K562 (cell line): ENCODE measurements at regions not wholly inside any gene's neighbourhood (a gene's known extent, or its start where the extent isn't known, plus 50 kb on each side); places are given as distances from the start of the nearest gene placed in this dataset.

ENCODE experiments used
- ATAC-seq: fragments of 200-7000 bp; cut with Tn5 transposase; 3 replicates; pipeline ENCODE4 v1.9.1; 2020; ENCODE audit warnings: moderate library complexity
- BruUV-seq: library from RNA; stranded (reverse); fragments of 400-500 nt; replicated peaks from 2 replicates; lab custom pipeline; 2021; lab: Mats Ljungman, UMichigan
- CTCF ChIA-PET: fragments of 300-600 bp; formaldehyde crosslinking; extraction: SDS; loops from one replicate; lab custom pipeline; 2021; ENCODE audit warnings: low intra/inter-chr PET ratio; lab: Yijun Ruan, JAX
- POLR2A ChIA-PET: fragments of 300-600, 350-650 bp; sonication (Branson Sonifier 250); formaldehyde crosslinking; extraction: SDS; loops from one replicate; lab custom pipeline; 2021; ENCODE audit warnings: antibody characterized with exemption, inconsistent platforms; lab: Yijun Ruan, JAX
- DNase-seq, 4 experiments: peaks; one replicate each; pipeline versions ENCODE4 v3.0.0 to v3.0.0-alpha.2; 2011 to 2018; ENCODE audit warnings: low spot score in 3 of 4, mixed read lengths in 3 of 4; ENCODE audit errors: extremely low read depth in 1 of 4
- FAIRE-seq: peaks from 2 replicates; lab custom pipeline; 2011; peaks lifted over from hg19 to GRCh38; lab: Jason Lieb, UNC
- H2AFZ ChIP-seq: 2 replicates; pipeline ENCODE4 v1.6.0; 2011; ENCODE audit warnings: low read depth, low read length, control low read depth, inconsistent platforms
- H3K27ac ChIP-seq: fragments of 200-600 bp; 3 replicates; pipeline ENCODE4 v1.8.0; 2011; ENCODE audit warnings: low read depth, mild to moderate bottlenecking, control low read depth, inconsistent platforms, low read length, moderate library complexity, mixed read lengths; ENCODE audit errors: extremely low read depth
- H3K27me3 ChIP-seq, 2 experiments: fragments of 300-600 bp in 1 of 2; 2 replicates in 1 of 2; 3 replicates in 1 of 2; pipeline versions ENCODE4 v1.6.0 to v1.8.0; 2011; ENCODE audit warnings: inconsistent platforms in 2 of 2, low read length in 2 of 2, mild to moderate bottlenecking in 1 of 2, mixed read lengths in 1 of 2, moderate library complexity in 1 of 2; ENCODE audit not compliant: control insufficient read depth in 2 of 2, insufficient read depth in 2 of 2
- H3K36me3 ChIP-seq: fragments of 300-600 bp; 3 replicates; pipeline ENCODE4 v1.8.0; 2011; ENCODE audit warnings: mild to moderate bottlenecking, low read length, inconsistent platforms; ENCODE audit not compliant: control insufficient read depth, insufficient read depth
- H3K4me1 ChIP-seq, 2 experiments: fragments of 200-600 bp in 1 of 2; replicated peaks in 1 of 2; 2 replicates in 1 of 2; 3 replicates in 1 of 2; pipeline versions ENCODE4 v1.5.1 to v1.8.0; 2011; ENCODE audit warnings: inconsistent platforms in 2 of 2, low read length in 2 of 2, mild to moderate bottlenecking in 1 of 2, mixed read lengths in 1 of 2, moderate library complexity in 1 of 2; ENCODE audit not compliant: control insufficient read depth in 2 of 2, insufficient read depth in 2 of 2
- H3K4me2 ChIP-seq: 2 replicates; pipeline ENCODE4 v1.6.1; 2011; ENCODE audit warnings: low read length, control low read depth, inconsistent platforms, mixed read lengths; ENCODE audit not compliant: insufficient read depth
- H3K4me3 ChIP-seq: fragments of 200-600 bp; sonication (generic), shearing (Covaris generic); 2 replicates; pipeline ENCODE4 v1.5.1; 2016; ENCODE audit warnings: control low read depth, inconsistent platforms
- H3K79me2 ChIP-seq: fragments of 200-600 bp; 3 replicates; pipeline ENCODE4 v1.8.0; 2011; ENCODE audit warnings: low read length, inconsistent platforms; ENCODE audit not compliant: control insufficient read depth, insufficient read depth
- H3K9ac ChIP-seq, 2 experiments: 2 replicates each; pipeline versions ENCODE4 v1.6.0 to v1.6.1; 2011; ENCODE audit warnings: low read depth in 2 of 2, low read length in 2 of 2, control low read depth in 1 of 2, inconsistent platforms in 1 of 2, mild to moderate bottlenecking in 1 of 2, mixed read lengths in 1 of 2; ENCODE audit not compliant: insufficient read depth in 1 of 2
- H3K9me1 ChIP-seq: one replicate; pipeline ENCODE4 v1.6.0; 2011; ENCODE audit warnings: inconsistent platforms, mild to moderate bottlenecking, low read length, moderate library complexity; ENCODE audit not compliant: control insufficient read depth, insufficient read depth
- H3K9me3 ChIP-seq: replicated peaks from 2 replicates; pipeline ENCODE4 v1.5.1; 2011; ENCODE audit warnings: low read depth, low read length, inconsistent platforms; ENCODE audit not compliant: control insufficient read depth, insufficient read depth
- H4K20me1 ChIP-seq: replicated peaks from 2 replicates; pipeline ENCODE4 v1.6.1; 2011; ENCODE audit warnings: low read length, inconsistent platforms, mixed read lengths; ENCODE audit not compliant: control insufficient read depth, insufficient read depth
- CC2D1A ChIP-seq: fragments of 450-650 bp; IDR thresholded peaks from 2 replicates; pipeline ENCODE4 v1.6.1; 2017; ENCODE audit warnings: mild to moderate bottlenecking
- ESRRA ChIP-seq: fragments of 450-650 bp; IDR thresholded peaks from 2 replicates; pipeline ENCODE4 v1.6.1; 2014; ENCODE audit warnings: low read depth, mild to moderate bottlenecking, moderate library complexity, borderline replicate concordance
- GABPB2 ChIP-seq: fragments of 250-450 bp; sonication (Bioruptor Pico); conservative IDR thresholded peaks from 2 replicates; pipeline ENCODE4 v1.5.1; 2021; ENCODE audit warnings: mild to moderate bottlenecking
- MIER1 ChIP-seq: fragments of 450-650 bp; IDR thresholded peaks from 2 replicates; pipeline ENCODE4 v1.6.1; 2016; ENCODE audit warnings: antibody characterized with exemption, mild to moderate bottlenecking, low read depth
- MITF ChIP-seq: IDR thresholded peaks from 2 replicates; pipeline ENCODE4 v1.6.1; 2014; ENCODE audit warnings: antibody characterized with exemption
- NONO ChIP-seq, 2 experiments: fragments of 200-400 bp in 1 of 2; fragments of 450-650 bp in 1 of 2; formaldehyde crosslinking in 1 of 2; IDR thresholded peaks; 2 replicates each; pipeline ENCODE4 v1.6.1; 2017; ENCODE audit warnings: low read depth in 2 of 2, mild to moderate bottlenecking in 2 of 2, moderate library complexity in 2 of 2, low read length in 1 of 2
- POLR3G ChIP-seq: IDR thresholded peaks from 2 replicates; pipeline ENCODE4 v1.6.1; 2011; ENCODE audit not compliant: insufficient read length, insufficient replicate concordance; ENCODE audit errors: extremely low read depth
- PTRF ChIP-seq: fragments of 450-650 bp; IDR thresholded peaks from 2 replicates; pipeline ENCODE4 v1.6.1; 2016; ENCODE audit warnings: mild to moderate bottlenecking, missing genetic modification characterization, missing compliant biosample characterization
- TCFL5 ChIP-seq: fragments of 250-450 bp; sonication (Bioruptor Pico); conservative IDR thresholded peaks from 2 replicates; pipeline ENCODE4 v1.6.1; 2021; ENCODE audit warnings: mild to moderate bottlenecking, moderate library complexity, matching md5 sums
- ZNF12 ChIP-seq: sonication (generic); formaldehyde crosslinking; IDR thresholded peaks from 2 replicates; pipeline ENCODE4 v1.4.0; 2020; ENCODE audit warnings: mild to moderate bottlenecking, missing genetic modification reagents
- WGBS: fragments of 100-300 bp; shearing (Covaris generic); methylation state at CpG from one replicate; pipeline ENCODE4 v1.1.6; 2016; ENCODE audit warnings: low coverage, mixed read lengths; ENCODE audit not compliant: insufficient coverage; ENCODE audit errors: missing lambda C conversion rate; 5-methylcytosine and 5-hydroxymethylcytosine counted together
- in situ Hi-C: fragments of 300-500 bp; cut with MboI; formaldehyde crosslinking; loops from 4 replicates; pipeline ENCODE4 v1.15.0; 2018; ENCODE audit warnings: inconsistent platforms, mixed read lengths
- intact Hi-C: fragments of 100-400 bp; cut with micrococcal nuclease; formaldehyde crosslinking; loops from 2 replicates; pipeline ENCODE4 v1.14.2; 2022

- TF ChIP-seq MITF, result no peak
Measured at GRCh38 chr2:43109261-43109743, 117.1 kb downstream of the ZFP36L2 start (continued).

- ChIA-PET CTCF (interaction anchor here (0.5 kb wide), 1 partner anchor 84 kb away, joined by 3 read pairs; no protein-coding TSS in a partner anchor), POLR2A (no interaction called here)
- Histone ChIP-seq H4K20me1 (no peaks in the 10 kb centered on the region), H3K27ac (no peak overlapping the region), H3K79me2 (no peaks in the 10 kb centered on the region), H3K9ac (no peak overlapping the region), H3K4me1 (peaks cover 11 to 12% of the 10 kb centered on the region in 2 experiments; a peak in 4 of 5 replicates), H3K4me2 (no peak overlapping the region), H3K27me3 (no peaks in the 10 kb centered on the region), H3K36me3 (no peaks in the 10 kb centered on the region), H3K9me1 (no peaks in the 10 kb centered on the region), H2AFZ (no peak overlapping the region), H3K9me3 (no peaks in the 10 kb centered on the region), H3K4me3 (no peak overlapping the region)
- ATAC-seq (no peak), FAIRE-seq (no peak), DNase-seq (no peak)
- TF ChIP-seq ZNF12 (CRISPR knock-in tag), result no peak
- no peak for TF ChIP-seq POLR3G
- TF ChIP-seq NONO (IDR thresholded peaks at IDR 0.05; ENCODE audit: low read depth in 2 of 2, low read length in 1 of 2), result no peak
- TF ChIP-seq MIER1, result no peak
- no peak for TF ChIP-seq ESRRA
- no peak for TF ChIP-seq GABPB2 (CRISPR knock-in tag)
- TF ChIP-seq TCFL5 (CRISPR knock-in tag), result no peak
- no peak for TF ChIP-seq PTRF (tag)
- TF ChIP-seq CC2D1A, result no peak
- in situ Hi-C loops, result no loop called here
- intact Hi-C loops, result loop anchor here (5.0 kb wide), 2 partner anchors 85 to 130 kb away; no protein-coding TSS in a partner anchor
- WGBS, result 45% methylated on average over 4 of the region's 4 CpGs
- BruUV-seq, result no TSS peak
Measured at GRCh38 chr2:43107679-43108078, 118.7 kb downstream of the ZFP36L2 start.
